GM21619 (cell line): ENCODE measurements at regions not wholly inside any gene's neighbourhood (a gene's known extent, or its start where the extent isn't known, plus 50 kb on each side); places are given as distances from the start of the nearest gene placed in this dataset.
"Not testable (repeated sequence)": the region's sequence is repeated elsewhere in the genome, so short reads cannot be mapped to it uniquely, and the experiment has no call there.

Experiments
- ATAC-seq: cut with Tn5 transposase; IDR thresholded peaks from one replicate; pipeline ENCODE4 v1.9.1; 2021; ENCODE audit not compliant: unreplicated experiment

GRCh38 chr1:187936667-187937066 lies 1107.9 kb downstream of the PLA2G4A start:
- ATAC-seq = no peak

GRCh38 chr1:187938092-187938491 lies 1109.3 kb downstream of the PLA2G4A start:
- no peak for ATAC-seq

DNA sequence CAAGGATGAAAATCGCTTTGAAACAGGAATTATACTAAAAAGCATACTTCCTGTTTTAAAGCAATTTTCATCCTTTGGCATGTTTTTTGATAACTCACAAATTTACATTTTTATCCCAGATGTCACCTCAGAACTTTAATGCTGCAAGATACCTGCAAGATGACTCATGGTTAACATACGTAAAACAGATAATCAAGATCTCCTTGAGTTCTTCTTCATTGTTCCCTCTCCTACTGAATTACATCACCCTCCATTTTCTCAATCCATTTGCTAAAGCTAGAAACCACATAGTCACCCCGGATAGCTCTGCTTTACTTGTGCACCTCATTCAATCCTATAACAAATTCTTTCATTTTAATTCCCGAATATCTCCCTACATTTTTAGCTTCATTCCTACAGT lies 1114.2 kb downstream of the PLA2G4A start:
- ATAC-seq = no peak

DNA sequence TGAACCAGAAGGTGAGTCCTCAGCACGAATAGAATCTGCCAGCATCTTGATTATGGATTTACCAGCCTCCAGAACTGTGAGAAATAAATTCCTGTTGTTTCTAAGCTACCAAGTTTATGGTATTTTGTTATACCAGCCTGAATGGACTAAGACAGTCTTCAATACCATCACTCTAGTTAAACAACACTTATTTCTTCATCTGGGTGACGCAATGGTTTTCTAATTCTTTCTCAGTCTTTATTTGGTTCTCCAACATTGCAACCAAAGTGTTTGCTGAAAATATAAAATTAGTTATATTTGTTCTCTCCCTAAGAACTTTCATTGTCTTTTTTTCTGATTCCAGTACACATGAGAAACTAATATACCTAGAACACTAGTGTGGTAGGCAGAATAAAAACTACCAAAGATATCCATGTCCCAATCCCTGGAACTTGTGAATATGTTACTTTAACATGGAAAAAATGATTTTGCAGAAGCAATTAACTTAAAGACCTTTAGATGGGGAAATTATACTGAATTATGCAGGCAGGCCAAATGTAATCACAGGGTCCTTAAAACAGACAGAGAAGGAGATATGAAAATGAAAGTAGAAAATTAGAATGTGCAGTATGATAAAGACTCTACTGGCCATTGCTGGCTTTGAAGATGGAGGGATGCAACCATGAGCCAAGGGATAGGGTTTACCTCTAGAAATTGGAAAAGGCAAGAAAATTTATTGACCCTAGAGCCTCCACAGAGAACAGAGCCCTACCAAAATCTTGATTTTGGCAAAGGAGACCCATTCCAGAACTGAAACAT lies 1115.1 kb downstream of the PLA2G4A start:
- ATAC-seq = no peak

- ATAC-seq = not testable (repeated sequence)
Observed at GRCh38 chr1:187946661-187947060, 1117.9 kb downstream of the PLA2G4A start.

- ATAC-seq = no peak
Observed at GRCh38 chr1:187947359-187947758, 1118.6 kb downstream of the PLA2G4A start.

DNA sequence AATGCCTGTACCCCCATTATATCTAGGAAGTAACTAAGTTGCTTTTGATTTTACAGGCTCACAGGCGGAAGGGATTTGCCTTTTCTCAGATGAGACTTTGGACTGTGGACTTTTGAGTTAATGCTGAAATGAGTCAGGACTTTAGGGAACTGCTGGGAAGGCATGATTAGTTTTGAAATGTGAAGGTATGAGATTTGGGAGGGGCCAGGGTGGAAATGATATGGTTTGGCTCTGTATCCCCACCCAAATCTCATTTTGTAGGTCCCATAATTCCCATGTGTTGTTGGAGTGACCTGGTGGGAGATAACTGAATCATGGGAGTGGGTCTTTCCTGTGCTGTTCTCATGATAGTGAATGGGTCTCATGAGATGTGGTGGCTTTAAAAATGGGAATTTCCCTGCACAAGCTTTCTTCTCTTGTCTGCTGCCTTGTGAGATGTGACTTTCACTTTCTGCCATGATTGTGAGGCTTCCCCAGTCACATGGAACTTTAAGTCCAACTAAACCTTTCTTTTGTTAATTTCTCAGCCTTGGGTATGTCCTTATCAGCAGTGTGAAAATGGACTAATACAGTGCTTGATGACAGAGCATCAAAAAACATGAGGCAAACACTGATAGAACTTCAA lies 1119.5 kb downstream of the PLA2G4A start:
- ATAC-seq = no peak

GRCh38 chr1:187949567-187949966 lies 1120.8 kb downstream of the PLA2G4A start:
- no peak for ATAC-seq

GRCh38 chr1:187951817-187952216 lies 1123.1 kb downstream of the PLA2G4A start:
- no peak for ATAC-seq

DNA sequence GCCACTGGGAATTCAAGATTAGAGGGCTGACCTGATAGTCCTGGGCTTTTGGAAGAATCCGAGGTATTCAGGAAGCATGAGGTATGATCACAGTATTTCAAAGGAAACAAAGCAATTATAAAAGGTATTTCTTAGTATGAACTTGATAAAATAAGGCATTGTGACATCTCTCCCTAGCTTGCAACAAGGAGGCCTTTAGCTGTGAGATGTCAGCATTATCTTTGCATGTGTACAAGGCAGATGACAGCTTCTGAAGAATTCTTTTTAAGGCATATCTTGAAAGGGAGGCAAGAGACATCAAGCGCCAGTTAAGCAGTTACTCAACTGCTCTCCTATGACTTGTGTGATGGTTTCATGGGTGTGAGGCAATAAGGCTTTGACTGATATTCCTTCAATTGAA lies 1123.7 kb downstream of the PLA2G4A start:
- no peak for ATAC-seq

- no peak for ATAC-seq
Observed at GRCh38 chr1:187956975-187957374, 1128.2 kb downstream of the PLA2G4A start.

DNA sequence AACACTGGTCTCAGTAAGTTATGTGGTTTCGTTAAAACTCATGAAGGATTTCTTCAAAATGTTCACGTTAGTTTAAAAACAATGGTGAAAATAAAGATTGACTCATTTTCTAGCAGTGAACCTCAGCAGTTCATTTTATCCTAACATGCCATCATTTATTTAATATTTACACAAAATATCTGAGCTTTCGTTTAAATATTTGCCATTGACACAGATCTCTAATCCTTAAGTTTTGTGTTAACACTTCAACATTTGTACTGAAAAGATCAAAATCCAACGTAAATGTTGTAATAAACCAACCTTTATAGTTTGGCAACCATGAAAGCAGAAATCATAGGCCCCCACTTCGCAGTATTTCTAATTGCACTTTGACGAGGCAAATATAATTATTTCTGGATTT lies 1129.5 kb downstream of the PLA2G4A start:
- ATAC-seq = no peak

- no peak for ATAC-seq
Observed at GRCh38 chr1:187959062-187959461, 1130.3 kb downstream of the PLA2G4A start.

- ATAC-seq = no peak
Observed at GRCh38 chr1:187960125-187960638, 1131.4 kb downstream of the PLA2G4A start.

- ATAC-seq = no peak
Observed at GRCh38 chr1:187961895-187962294, 1133.1 kb downstream of the PLA2G4A start.

GRCh38 chr1:187971851-187972250 lies 1143.1 kb downstream of the PLA2G4A start:
- no peak for ATAC-seq

DNA sequence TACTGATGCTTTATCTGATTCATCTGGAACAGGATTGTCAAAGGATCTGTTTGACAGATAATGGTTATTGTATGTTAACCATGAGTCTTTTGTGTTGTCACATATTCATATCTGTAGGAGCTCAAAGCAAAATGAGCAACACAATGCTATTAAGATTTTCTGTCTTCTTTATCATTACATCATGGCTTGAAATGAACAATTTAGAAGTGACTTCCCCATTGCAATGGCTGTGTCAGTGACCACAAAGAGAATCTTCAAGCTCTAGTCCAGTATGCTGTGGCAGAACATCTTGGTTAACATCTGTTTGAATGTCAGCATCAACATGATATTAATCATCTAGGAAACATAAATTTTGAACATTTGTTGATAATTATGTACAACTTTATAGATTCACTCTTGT lies 1148.5 kb downstream of the PLA2G4A start:
- no peak for ATAC-seq

DNA sequence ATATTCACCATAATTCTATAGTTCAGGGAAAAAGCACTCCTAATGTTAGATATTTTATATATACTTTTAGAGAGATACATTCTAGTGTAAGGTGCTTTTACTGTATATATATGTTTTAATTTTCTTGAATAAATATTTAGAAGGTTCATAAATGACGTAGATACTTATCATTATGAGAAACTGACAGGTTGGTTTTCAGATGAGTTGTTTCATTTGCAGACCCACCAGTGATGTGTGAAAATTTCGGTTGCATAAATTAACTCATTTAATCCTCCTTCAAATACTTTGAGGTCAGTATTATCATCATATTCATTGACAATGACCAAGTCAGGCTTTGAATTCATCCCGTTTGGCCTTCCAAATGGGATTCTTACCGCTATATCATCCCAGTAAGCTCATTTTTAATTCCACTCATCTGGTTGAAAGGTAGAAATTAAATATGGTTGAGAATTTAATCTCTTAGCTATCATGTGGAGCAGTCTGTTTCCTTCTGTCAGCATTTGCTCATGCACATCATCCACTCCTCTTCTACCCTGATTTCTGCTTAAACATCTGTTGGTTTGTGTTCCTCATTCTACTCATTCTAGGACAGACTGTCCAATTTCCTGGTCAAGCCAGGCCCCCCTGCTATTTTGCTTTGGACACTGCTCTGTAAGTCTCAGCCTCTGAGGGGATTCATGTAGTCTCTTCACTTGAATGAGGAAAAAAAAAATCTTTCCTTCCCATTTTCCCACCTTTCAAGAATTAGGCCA lies 1156.6 kb downstream of the PLA2G4A start:
- no peak for ATAC-seq

- peak; percentile 84 for ATAC-seq
Observed at GRCh38 chr1:187985897-187986654, 1157.3 kb downstream of the PLA2G4A start.

GRCh38 chr1:187987236-187987776 lies 1158.6 kb downstream of the PLA2G4A start:
- ATAC-seq = no peak

DNA sequence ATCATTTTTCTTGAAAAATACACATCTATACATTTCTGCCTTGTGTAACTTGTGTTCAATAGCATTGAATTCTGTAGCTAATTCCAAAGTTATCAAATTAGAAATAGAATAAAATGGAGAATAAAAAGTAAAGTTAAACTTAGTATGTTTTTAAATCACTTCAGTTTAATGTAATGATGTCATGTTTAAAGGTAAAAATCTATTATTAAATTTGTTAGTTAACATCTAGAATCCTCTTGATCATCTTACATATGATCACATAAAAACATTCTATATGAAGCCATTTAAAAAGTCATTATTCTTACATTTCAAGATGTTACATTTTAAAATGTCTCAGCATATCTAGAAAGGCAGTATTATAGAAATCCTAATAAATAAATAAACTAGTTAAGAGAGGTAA lies 1163.2 kb downstream of the PLA2G4A start:
- no peak for ATAC-seq
